Mammary epithelial cell (primary cell): ENCODE measurements at regions not wholly inside any gene's neighbourhood (a gene's known extent, or its start where the extent isn't known, plus 50 kb on each side); places are given as distances from the start of the nearest gene placed in this dataset.

ENCODE experiments used
- CTCF ChIP-seq, 2 donors: IDR thresholded peaks in 1 of 2; conservative IDR thresholded peaks in 1 of 2; 2 replicates each; pipeline ENCODE4 v1.5.1; 2011 to 2012; ENCODE audit warnings: inconsistent platforms in 2 of 2, low read length in 2 of 2, mild to moderate bottlenecking in 2 of 2, control low read depth in 1 of 2, low read depth in 1 of 2; ENCODE audit not compliant: insufficient read depth in 1 of 2; ENCODE audit errors: extremely low read depth in 1 of 2
- EZH2 ChIP-seq: IDR thresholded peaks from 2 replicates; pipeline ENCODE4 v1.6.1; 2012; ENCODE audit warnings: low read length, inconsistent platforms, borderline replicate concordance

- TF ChIP-seq CTCF (conservative IDR thresholded peaks at IDR 0.05 in 1 of 2, IDR thresholded peaks at IDR 0.05 in 1 of 2; ENCODE audit: extremely low read depth in 1 of 2, insufficient read depth in 1 of 2, low read depth in 1 of 2, low read length in 2 of 2) (no peak), EZH2 (no peak)
These were observed 1690.0 kb upstream of the LRRTM3 start for GRCh38 chr10:65235846-65236245.
